ENCODE measurements at regions not wholly inside any gene's neighbourhood (a gene's known extent, or its start where the extent isn't known, plus 50 kb on each side); places are given as distances from the start of the nearest gene placed in this dataset.

GRCh38 chr7:114151777-114152176 lies 233.0 kb upstream of the PPP1R3A start (continued):
- TF ChIP-seq TCF12 (IDR thresholded peaks at IDR 0.05) (no peak), TCF12 (CRISPR knock-in tag; IDR thresholded peaks at IDR 0.05) (no peak), ZBTB39 (CRISPR knock-in tag; IDR thresholded peaks at IDR 0.05) (no peak), SYNCRIP (IDR thresholded peaks at IDR 0.05; ENCODE audit: insufficient read depth, low read depth, low read length) (no peak), MAF1 (CRISPR knock-in tag; IDR thresholded peaks at IDR 0.05; ENCODE audit: borderline replicate concordance) (no peak), ELF4 (CRISPR knock-in tag; IDR thresholded peaks at IDR 0.05; ENCODE audit: borderline replicate concordance) (no peak), PPARG (CRISPR knock-in tag; conservative IDR thresholded peaks at IDR 0.05) (no peak), RAD21 (CRISPR knock-in tag; IDR thresholded peaks at IDR 0.05) (no peak), ZNF501 (CRISPR knock-in tag; IDR thresholded peaks at IDR 0.05) (no peak), GABPB1 (CRISPR knock-in tag; IDR thresholded peaks at IDR 0.05) (no peak), ERF (CRISPR knock-in tag; IDR thresholded peaks at IDR 0.05) (no peak)

DNA sequence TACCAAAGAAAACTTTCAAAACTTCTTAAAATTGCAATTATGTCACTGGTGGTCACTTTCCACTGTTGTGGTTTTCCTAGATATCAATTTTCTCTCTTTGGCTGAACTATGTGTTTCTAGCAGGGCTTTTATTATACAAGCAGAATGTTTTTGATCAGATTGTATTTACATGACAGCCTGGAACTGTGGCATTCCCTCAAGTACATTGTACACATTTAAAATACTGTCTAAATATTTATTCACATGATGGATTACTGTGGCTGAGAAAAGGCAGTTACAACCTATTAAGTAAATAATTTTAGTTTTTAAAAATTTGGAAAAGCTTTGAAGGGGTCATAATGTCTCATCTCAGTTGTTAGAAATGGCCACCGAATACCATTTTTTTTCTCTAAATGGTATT lies 231.9 kb upstream of the PPP1R3A start:
- TF ChIP-seq CCAR2 (optimal IDR thresholded peaks at IDR 0.05; ENCODE audit: low read depth, low read length) (no peak), ISL2 (CRISPR knock-in tag; IDR thresholded peaks at IDR 0.05) (no peak), ZNF773 (CRISPR knock-in tag; IDR thresholded peaks at IDR 0.05; ENCODE audit: borderline replicate concordance) (no peak), KLF16 (CRISPR knock-in tag; IDR thresholded peaks at IDR 0.05) (no peak)
- 2% methylated on average over 1 of the region's 1 CpG for WGBS (ENCODE audit: low lambda C conversion rate)
- ChIA-PET CTCF (ENCODE audit: low intra/inter-chr PET ratio, low total read pairs) (no interaction called here), POLR2A (no interaction called here)
- no peak for FAIRE-seq
- Histone ChIP-seq H3K9ac (ENCODE audit: insufficient read depth, low read depth, low read length) (no peak overlapping the region), H3K4me1 (ENCODE audit: insufficient read depth, low read length) (no peaks in the 10 kb centered on the region), H2AFZ (ENCODE audit: low read length) (no peak overlapping the region), H3K36me3 (replicated peaks in 1 of 2; ENCODE audit: control insufficient read depth in 1 of 2, insufficient read depth in 2 of 2, low read length in 2 of 2) (no peaks in the 10 kb centered on the region), H3K4me3 (replicated peaks in 1 of 3; ENCODE audit: insufficient read depth in 1 of 3, low read depth in 2 of 3, low read length in 3 of 3) (no peak overlapping the region), H3K4me2 (ENCODE audit: low read depth, low read length) (no peak overlapping the region), H4K20me1 (ENCODE audit: insufficient read depth, low read length) (no peaks in the 10 kb centered on the region), H3K27me3 (ENCODE audit: control insufficient read depth in 1 of 2, insufficient read depth in 2 of 2, low read length in 2 of 2) (no peaks in the 10 kb centered on the region), H3K27ac (ENCODE audit: extremely low read length, insufficient read depth, low read length) (no peak overlapping the region), H3K79me2 (ENCODE audit: insufficient read depth, low read length) (no peaks in the 10 kb centered on the region), H3K9me3 (ENCODE audit: low read length) (no peaks in the 10 kb centered on the region)
- no peak for DNase-seq (ENCODE audit: low spot score)
- no peak for ATAC-seq
- intact Hi-C loops (cut with micrococcal nuclease; ENCODE audit: unreplicated experiment), result no loop called here
- in situ Hi-C loops (cut with HindIII; ENCODE audit: extremely low pct_ligation_motif_present, low pct_unique_long_range_greater_than_20kb), result no loop called here
- BruUV-seq (replicated peaks), result no TSS peak
